HEK293 (cell line): ENCODE measurements at regions not wholly inside any gene's neighbourhood (a gene's known extent, or its start where the extent isn't known, plus 50 kb on each side); places are given as distances from the start of the nearest gene placed in this dataset.

Source experiments
- CTCF ChIA-PET: fragments of 350-600 bp; formaldehyde crosslinking; extraction: SDS; loops from one replicate; lab custom pipeline; 2021; ENCODE audit warnings: antibody characterized with exemption; lab: Yijun Ruan, JAX
- POLR2A ChIA-PET: fragments of 300-600 bp; formaldehyde crosslinking; extraction: SDS; loops from one replicate; lab custom pipeline; 2020; ENCODE audit warnings: antibody characterized with exemption, inconsistent platforms; lab: Yijun Ruan, JAX
- H3K27ac ChIP-seq: fragments of 200-500 bp; sonication (Bioruptor generic); 2 replicates; pipeline ENCODE4 v1.5.1; 2014; ENCODE audit warnings: low read depth, low read length, control low read depth, inconsistent platforms; ENCODE audit errors: extremely low read depth
- H3K36me3 ChIP-seq, 2 experiments: fragments of 200-500 bp in 1 of 2; sonication (Bioruptor generic) in 1 of 2; 1 replicate in 1 of 2; 2 replicates in 1 of 2; pipeline ENCODE4 v1.5.1; 2014 to 2017; ENCODE audit warnings: inconsistent platforms in 2 of 2, low read length in 2 of 2; ENCODE audit not compliant: control insufficient read depth in 2 of 2, insufficient read depth in 1 of 2
- H3K4me1 ChIP-seq: fragments of 200-500 bp; sonication (Bioruptor generic); 2 replicates; pipeline ENCODE4 v1.5.1; 2014; ENCODE audit warnings: mild to moderate bottlenecking, low read length, inconsistent platforms; ENCODE audit not compliant: control insufficient read depth, insufficient read depth
- H3K4me3 ChIP-seq: 2 replicates; pipeline ENCODE4 v1.5.1; 2011; ENCODE audit warnings: low read depth, mild to moderate bottlenecking, control low read depth, low read length, moderate library complexity
- H3K9me3 ChIP-seq: fragments of 200-500 bp; sonication (Bioruptor generic); 2 replicates; pipeline ENCODE4 v1.5.1; 2014; ENCODE audit warnings: low read depth, low read length, inconsistent platforms; ENCODE audit not compliant: control insufficient read depth, insufficient read depth
- EGR2 ChIP-seq: fragments of 450-650 bp; formaldehyde crosslinking; IDR thresholded peaks from 2 replicates; pipeline ENCODE4 v1.5.1; 2016; ENCODE audit warnings: low read depth, missing biosample characterization, missing genetic modification characterization
- HOXC10 ChIP-seq: sonication (generic); formaldehyde crosslinking; IDR thresholded peaks from 2 replicates; pipeline ENCODE4 v1.8.1; 2023; ENCODE audit warnings: mild to moderate bottlenecking, missing genetic modification reagents
- KLF10 ChIP-seq: fragments of 450-650 bp; IDR thresholded peaks from 2 replicates; pipeline ENCODE4 v1.5.1; 2018; ENCODE audit warnings: missing biosample characterization, mild to moderate bottlenecking, missing genetic modification characterization
- KLF16 ChIP-seq: fragments of 450-650 bp; formaldehyde crosslinking; IDR thresholded peaks from 2 replicates; pipeline ENCODE4 v1.5.1; 2017; ENCODE audit warnings: missing biosample characterization, missing genetic modification characterization
- OVOL3 ChIP-seq: fragments of 450-650 bp; formaldehyde crosslinking; IDR thresholded peaks from 2 replicates; pipeline ENCODE4 v1.5.1; 2016; ENCODE audit warnings: missing biosample characterization, missing genetic modification characterization
- TRIM28 ChIP-seq: IDR thresholded peaks from 2 replicates; pipeline ENCODE4 v1.6.1; 2011; ENCODE audit warnings: low read length, control low read depth, borderline replicate concordance
- ZBTB6 ChIP-seq: fragments of 450-650 bp; formaldehyde crosslinking; IDR thresholded peaks from 2 replicates; pipeline ENCODE4 v1.5.1; 2017; ENCODE audit warnings: missing biosample characterization, missing genetic modification characterization
- ZFHX2 ChIP-seq: fragments of 450-650 bp; formaldehyde crosslinking; conservative IDR thresholded peaks from 2 replicates; pipeline ENCODE4 v1.5.1; 2016; ENCODE audit warnings: missing biosample characterization, missing genetic modification characterization
- ZNF140 ChIP-seq: fragments of 450-650 bp; formaldehyde crosslinking; IDR thresholded peaks from 2 replicates; pipeline ENCODE4 v1.5.1; 2016; ENCODE audit warnings: missing biosample characterization, missing genetic modification characterization
- ZNF148 ChIP-seq: fragments of 450-650 bp; formaldehyde crosslinking; IDR thresholded peaks from 2 replicates; pipeline ENCODE4 v1.5.0; 2017; ENCODE audit warnings: missing biosample characterization, missing genetic modification characterization, borderline replicate concordance
- ZNF169 ChIP-seq: fragments of 450-650 bp; formaldehyde crosslinking; IDR thresholded peaks from 2 replicates; pipeline ENCODE4 v1.5.1; 2016; ENCODE audit warnings: missing biosample characterization, missing genetic modification characterization
- ZNF184 ChIP-seq: fragments of 450-650 bp; IDR thresholded peaks from 2 replicates; pipeline ENCODE4 v1.5.1; 2018; ENCODE audit warnings: missing biosample characterization, mild to moderate bottlenecking, missing genetic modification characterization
- ZNF214 ChIP-seq: fragments of 450-650 bp; formaldehyde crosslinking; IDR thresholded peaks from 2 replicates; pipeline ENCODE4 v1.5.1; 2017; ENCODE audit warnings: missing biosample characterization, mild to moderate bottlenecking, missing genetic modification characterization, borderline replicate concordance
- ZNF23 ChIP-seq: fragments of 450-650 bp; formaldehyde crosslinking; IDR thresholded peaks from 2 replicates; pipeline ENCODE4 v1.5.1; 2016; ENCODE audit warnings: missing biosample characterization, missing genetic modification characterization, borderline replicate concordance
- ZNF239 ChIP-seq: fragments of 450-650 bp; formaldehyde crosslinking; IDR thresholded peaks from 2 replicates; pipeline ENCODE4 v1.5.1; 2016; ENCODE audit warnings: missing biosample characterization, missing genetic modification characterization
- ZNF24 ChIP-seq: fragments of 450-650 bp; formaldehyde crosslinking; IDR thresholded peaks from 2 replicates; pipeline ENCODE4 v1.5.1; 2016; ENCODE audit warnings: missing biosample characterization, missing genetic modification characterization
- ZNF302 ChIP-seq: fragments of 450-650 bp; formaldehyde crosslinking; IDR thresholded peaks from 2 replicates; pipeline ENCODE4 v1.5.1; 2016; ENCODE audit warnings: missing biosample characterization, missing genetic modification characterization, low read depth
- ZNF311 ChIP-seq: fragments of 450-650 bp; formaldehyde crosslinking; IDR thresholded peaks from 2 replicates; pipeline ENCODE4 v1.5.1; 2017; ENCODE audit warnings: missing biosample characterization, missing genetic modification characterization, borderline replicate concordance
- ZNF324 ChIP-seq: fragments of 450-650 bp; formaldehyde crosslinking; IDR thresholded peaks from 2 replicates; pipeline ENCODE4 v1.5.1; 2016; ENCODE audit warnings: missing biosample characterization, missing genetic modification characterization
- ZNF366 ChIP-seq: fragments of 450-650 bp; formaldehyde crosslinking; conservative IDR thresholded peaks from 2 replicates; pipeline ENCODE4 v1.5.1; 2016; ENCODE audit warnings: missing biosample characterization, missing genetic modification characterization
- ZNF394 ChIP-seq: fragments of 450-650 bp; formaldehyde crosslinking; IDR thresholded peaks from 2 replicates; pipeline ENCODE4 v1.5.1; 2016; ENCODE audit warnings: missing biosample characterization, missing genetic modification characterization, mild to moderate bottlenecking, moderate library complexity, borderline replicate concordance
- ZNF426 ChIP-seq: fragments of 450-650 bp; formaldehyde crosslinking; IDR thresholded peaks from 2 replicates; pipeline ENCODE4 v1.5.1; 2017; ENCODE audit warnings: missing biosample characterization, missing genetic modification characterization, mild to moderate bottlenecking, inconsistent platforms, moderate library complexity
- ZNF433 ChIP-seq: fragments of 450-650 bp; formaldehyde crosslinking; IDR thresholded peaks from 2 replicates; pipeline ENCODE4 v1.5.1; 2016; ENCODE audit warnings: missing biosample characterization, missing genetic modification characterization, low read depth
- ZNF549 ChIP-seq: fragments of 450-650 bp; IDR thresholded peaks from 2 replicates; pipeline ENCODE4 v1.5.1; 2018; ENCODE audit warnings: missing biosample characterization, missing genetic modification characterization, mild to moderate bottlenecking, inconsistent platforms, moderate library complexity
- ZNF558 ChIP-seq: fragments of 450-650 bp; formaldehyde crosslinking; IDR thresholded peaks from 2 replicates; pipeline ENCODE4 v1.5.1; 2016; ENCODE audit warnings: missing biosample characterization, missing genetic modification characterization
- ZNF654 ChIP-seq: fragments of 450-650 bp; formaldehyde crosslinking; IDR thresholded peaks from 2 replicates; pipeline ENCODE4 v1.5.1; 2016; ENCODE audit warnings: low read depth, missing biosample characterization, missing genetic modification characterization
- ZNF660 ChIP-seq: fragments of 450-650 bp; IDR thresholded peaks from 2 replicates; pipeline ENCODE4 v1.5.1; 2018; ENCODE audit warnings: missing biosample characterization, mild to moderate bottlenecking, missing genetic modification characterization
- ZNF664 ChIP-seq: fragments of 450-650 bp; formaldehyde crosslinking; IDR thresholded peaks from 2 replicates; pipeline ENCODE4 v1.5.1; 2016; ENCODE audit warnings: missing biosample characterization, missing genetic modification characterization
- ZSCAN30 ChIP-seq: fragments of 450-650 bp; IDR thresholded peaks from 2 replicates; pipeline ENCODE4 v1.5.1; 2018; ENCODE audit warnings: missing biosample characterization, mild to moderate bottlenecking, missing genetic modification characterization, moderate library complexity
- TF ChIP-seq, protein P1 (sequence below): fragments of 450-650 bp; formaldehyde crosslinking; IDR thresholded peaks from 2 replicates; pipeline ENCODE4 v1.5.1; 2016; ENCODE audit warnings: missing biosample characterization, missing genetic modification characterization
- TF ChIP-seq, protein P2 (sequence below): fragments of 450-650 bp; formaldehyde crosslinking; IDR thresholded peaks from 2 replicates; pipeline ENCODE4 v1.5.1; 2016; ENCODE audit warnings: missing biosample characterization, missing genetic modification characterization

DNA sequence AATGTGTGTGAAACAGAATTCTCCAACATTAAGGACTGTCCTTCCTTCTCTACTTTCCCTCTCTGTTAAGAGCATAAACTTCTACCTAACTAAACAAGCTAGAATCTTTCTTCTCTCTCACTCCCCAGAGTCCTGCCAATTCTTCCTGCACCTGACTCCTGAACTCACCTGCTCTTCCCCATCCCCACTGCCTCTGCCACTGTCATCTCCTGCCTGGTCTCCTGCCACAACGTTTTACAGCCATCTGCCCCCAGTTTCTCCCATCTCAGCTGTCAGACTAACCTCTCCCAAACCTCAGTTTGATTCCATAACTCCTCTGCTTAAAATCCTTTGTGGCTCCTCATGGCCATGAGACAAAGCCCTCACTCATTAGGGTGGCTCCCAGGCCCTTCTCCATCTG lies 119.8 kb upstream of the FOXN2 start:
- CTCF ChIA-PET: no interaction called here
- Histone ChIP-seq H3K4me1 (no peaks in the 10 kb centered on the region), H3K36me3 (no peaks in the 10 kb centered on the region)
- TF ChIP-seq ZNF660 (tag by site-specific recombination): no peak
- no peak for TF ChIP-seq ZSCAN30 (tag by site-specific recombination)
- TF ChIP-seq TRIM28: no peak
- no peak for TF ChIP-seq ZNF169
- TF ChIP-seq ZNF239 (tag by site-specific recombination): no peak
- TF ChIP-seq, protein P1, sequence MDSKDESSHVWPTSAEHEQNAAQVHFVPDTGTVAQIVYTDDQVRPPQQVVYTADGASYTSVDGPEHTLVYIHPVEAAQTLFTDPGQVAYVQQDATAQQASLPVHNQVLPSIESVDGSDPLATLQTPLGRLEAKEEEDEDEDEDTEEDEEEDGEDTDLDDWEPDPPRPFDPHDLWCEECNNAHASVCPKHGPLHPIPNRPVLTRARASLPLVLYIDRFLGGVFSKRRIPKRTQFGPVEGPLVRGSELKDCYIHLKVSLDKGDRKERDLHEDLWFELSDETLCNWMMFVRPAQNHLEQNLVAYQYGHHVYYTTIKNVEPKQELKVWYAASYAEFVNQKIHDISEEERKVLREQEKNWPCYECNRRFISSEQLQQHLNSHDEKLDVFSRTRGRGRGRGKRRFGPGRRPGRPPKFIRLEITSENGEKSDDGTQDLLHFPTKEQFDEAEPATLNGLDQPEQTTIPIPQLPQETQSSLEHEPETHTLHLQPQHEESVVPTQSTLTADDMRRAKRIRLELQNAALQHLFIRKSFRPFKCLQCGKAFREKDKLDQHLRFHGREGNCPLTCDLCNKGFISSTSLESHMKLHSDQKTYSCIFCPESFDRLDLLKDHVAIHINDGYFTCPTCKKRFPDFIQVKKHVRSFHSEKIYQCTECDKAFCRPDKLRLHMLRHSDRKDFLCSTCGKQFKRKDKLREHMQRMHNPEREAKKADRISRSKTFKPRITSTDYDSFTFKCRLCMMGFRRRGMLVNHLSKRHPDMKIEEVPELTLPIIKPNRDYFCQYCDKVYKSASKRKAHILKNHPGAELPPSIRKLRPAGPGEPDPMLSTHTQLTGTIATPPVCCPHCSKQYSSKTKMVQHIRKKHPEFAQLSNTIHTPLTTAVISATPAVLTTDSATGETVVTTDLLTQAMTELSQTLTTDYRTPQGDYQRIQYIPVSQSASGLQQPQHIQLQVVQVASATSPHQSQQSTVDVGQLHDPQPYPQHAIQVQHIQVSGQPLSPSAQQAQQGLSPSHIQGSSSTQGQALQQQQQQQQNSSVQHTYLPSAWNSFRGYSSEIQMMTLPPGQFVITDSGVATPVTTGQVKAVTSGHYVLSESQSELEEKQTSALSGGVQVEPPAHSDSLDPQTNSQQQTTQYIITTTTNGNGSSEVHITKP: no peak
- no peak for TF ChIP-seq HOXC10 (CRISPR knock-in tag)
- TF ChIP-seq EGR2 (tag by site-specific recombination): no peak
- no peak for TF ChIP-seq ZNF558 (tag by site-specific recombination)
- TF ChIP-seq ZBTB6: no peak
- no peak for TF ChIP-seq OVOL3 (tag by site-specific recombination)
- TF ChIP-seq ZNF24: no peak
- no peak for TF ChIP-seq ZNF140 (tag by site-specific recombination)
- TF ChIP-seq ZNF23: no peak
- TF ChIP-seq ZNF394: no peak
- TF ChIP-seq ZNF311 (tag by site-specific recombination): no peak
- TF ChIP-seq, all 188 proteins: peak for 0
- Histone ChIP-seq H3K27ac (no peak overlapping the region), H3K4me3 (no peak overlapping the region), H3K9me3 (no peaks in the 10 kb centered on the region)
- POLR2A ChIA-PET: no interaction called here

DNA sequence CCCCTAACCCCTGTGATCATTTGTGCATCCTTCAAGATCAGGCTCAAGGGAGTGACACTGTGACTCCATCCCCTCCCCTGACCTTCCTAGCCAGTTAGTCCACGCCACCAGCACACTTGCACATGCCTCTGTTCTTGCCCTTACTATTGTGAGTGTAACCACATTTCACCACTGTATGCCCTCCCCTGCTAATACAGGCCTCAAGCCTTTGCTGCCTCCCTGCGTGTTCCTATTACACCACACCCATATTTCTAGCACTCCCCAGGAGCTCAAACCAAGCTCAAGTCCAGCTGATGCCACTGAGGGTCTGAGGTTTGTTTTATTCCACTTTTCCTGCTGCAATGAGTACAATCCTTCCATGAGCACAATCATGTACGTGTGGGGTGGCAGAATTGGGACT lies 119.3 kb upstream of the FOXN2 start:
- Histone ChIP-seq H3K4me3 (no peak overlapping the region), H3K36me3 (no peaks in the 10 kb centered on the region), H3K9me3 (no peaks in the 10 kb centered on the region), H3K27ac (no peak overlapping the region), H3K4me1 (no peaks in the 10 kb centered on the region)
- ChIA-PET POLR2A (no interaction called here), CTCF (no interaction called here)
- TF ChIP-seq ZNF366: no peak
- TF ChIP-seq, protein P2, sequence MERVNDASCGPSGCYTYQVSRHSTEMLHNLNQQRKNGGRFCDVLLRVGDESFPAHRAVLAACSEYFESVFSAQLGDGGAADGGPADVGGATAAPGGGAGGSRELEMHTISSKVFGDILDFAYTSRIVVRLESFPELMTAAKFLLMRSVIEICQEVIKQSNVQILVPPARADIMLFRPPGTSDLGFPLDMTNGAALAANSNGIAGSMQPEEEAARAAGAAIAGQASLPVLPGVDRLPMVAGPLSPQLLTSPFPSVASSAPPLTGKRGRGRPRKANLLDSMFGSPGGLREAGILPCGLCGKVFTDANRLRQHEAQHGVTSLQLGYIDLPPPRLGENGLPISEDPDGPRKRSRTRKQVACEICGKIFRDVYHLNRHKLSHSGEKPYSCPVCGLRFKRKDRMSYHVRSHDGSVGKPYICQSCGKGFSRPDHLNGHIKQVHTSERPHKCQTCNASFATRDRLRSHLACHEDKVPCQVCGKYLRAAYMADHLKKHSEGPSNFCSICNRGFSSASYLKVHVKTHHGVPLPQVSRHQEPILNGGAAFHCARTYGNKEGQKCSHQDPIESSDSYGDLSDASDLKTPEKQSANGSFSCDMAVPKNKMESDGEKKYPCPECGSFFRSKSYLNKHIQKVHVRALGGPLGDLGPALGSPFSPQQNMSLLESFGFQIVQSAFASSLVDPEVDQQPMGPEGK (tag by site-specific recombination): no peak
- no peak for TF ChIP-seq KLF10
- TF ChIP-seq ZNF433: no peak
- TF ChIP-seq ZNF214 (tag by site-specific recombination): no peak
- TF ChIP-seq ZNF148: no peak
- TF ChIP-seq KLF16 (tag by site-specific recombination): no peak
- no peak for TF ChIP-seq ZFHX2 (tag by site-specific recombination)
- no peak for TF ChIP-seq ZNF324 (tag by site-specific recombination)
- TF ChIP-seq ZNF426: no peak
- no peak for TF ChIP-seq ZNF302 (tag by site-specific recombination)
- TF ChIP-seq ZNF549 (tag by site-specific recombination): no peak
- no peak for TF ChIP-seq ZNF654
- no peak for TF ChIP-seq ZNF184 (tag by site-specific recombination)
- no peak for TF ChIP-seq ZNF664 (tag by site-specific recombination)
